Hepatocyte (in vitro differentiated cells): ENCODE measurements at regions not wholly inside any gene's neighbourhood (a gene's known extent, or its start where the extent isn't known, plus 50 kb on each side); places are given as distances from the start of the nearest gene placed in this dataset.

Experiments
- DNase-seq: peaks from one replicate; pipeline ENCODE4 v3.0.0-alpha.2; 2016; ENCODE audit warnings: low spot score
- H2AFZ ChIP-seq: fragments of 200-600 bp; sonication (generic); 2 replicates; pipeline ENCODE4 v1.6.0; 2016; ENCODE audit warnings: antibody characterized with exemption, mild to moderate bottlenecking
- H3K27ac ChIP-seq: fragments of 200-600 bp; sonication (generic); 2 replicates; pipeline ENCODE4 v1.5.1; 2016; ENCODE audit warnings: mild to moderate bottlenecking
- H3K27me3 ChIP-seq: fragments of 200-600 bp; sonication (generic); 2 replicates; pipeline ENCODE4 v1.6.1; 2016
- H3K36me3 ChIP-seq: fragments of 200-600 bp; sonication (generic); replicated peaks from 2 replicates; pipeline ENCODE4 v1.5.1; 2016; ENCODE audit warnings: low read depth; ENCODE audit not compliant: insufficient read depth
- H3K4me1 ChIP-seq: fragments of 200-600 bp; sonication (generic); 2 replicates; pipeline ENCODE4 v1.5.1; 2016; ENCODE audit warnings: mild to moderate bottlenecking, moderate library complexity; ENCODE audit not compliant: insufficient read depth
- H3K4me2 ChIP-seq: fragments of 200-600 bp; sonication (generic); 2 replicates; pipeline ENCODE4 v1.6.0; 2016
- H3K4me3 ChIP-seq: fragments of 200-600 bp; sonication (generic); 2 replicates; pipeline ENCODE4 v1.5.1; 2016; ENCODE audit warnings: mild to moderate bottlenecking
- H3K79me2 ChIP-seq: fragments of 200-600 bp; sonication (generic); 2 replicates; pipeline ENCODE4 v1.6.0; 2017; ENCODE audit warnings: mild to moderate bottlenecking
- H3K9me2 ChIP-seq: fragments of 200-600 bp; sonication (generic); replicated peaks from 2 replicates; pipeline ENCODE4 v1.6.0; 2017; ENCODE audit warnings: mild to moderate bottlenecking; ENCODE audit not compliant: insufficient read depth
- H3K9me3 ChIP-seq: fragments of 200-600 bp; sonication (generic); 2 replicates; pipeline ENCODE4 v1.5.1; 2016; ENCODE audit warnings: low read depth, mild to moderate bottlenecking
- H4K20me1 ChIP-seq: fragments of 200-600 bp; sonication (generic); 2 replicates; pipeline ENCODE4 v1.6.0; 2016; ENCODE audit warnings: mild to moderate bottlenecking; ENCODE audit not compliant: insufficient read depth, poor library complexity, severe bottlenecking
- EZH2 ChIP-seq: fragments of 200-600 bp; sonication (generic); IDR thresholded peaks from 2 replicates; pipeline ENCODE4 v1.6.1; 2016; ENCODE audit warnings: antibody characterized with exemption, mild to moderate bottlenecking, borderline replicate concordance
- EZH2phosphoT487 ChIP-seq: fragments of 200-600 bp; sonication (generic); IDR thresholded peaks from one replicate; pipeline ENCODE4 v1.6.1; 2018; ENCODE audit warnings: antibody characterized with exemption, mild to moderate bottlenecking, low read depth, moderate library complexity; ENCODE audit not compliant: unreplicated experiment, severe bottlenecking
- WGBS: methylation state at CpG from one replicate; pipeline ENCODE4 v1.1.6; 2016; ENCODE audit warnings: low lambda C conversion rate; ENCODE audit errors: missing lambda C conversion rate; 5-methylcytosine and 5-hydroxymethylcytosine counted together
- TF ChIP-seq, protein P1 (sequence below): fragments of 200-600 bp; sonication (generic); IDR thresholded peaks from 2 replicates; pipeline ENCODE4 v1.5.1; 2016; ENCODE audit warnings: antibody characterized with exemption, mild to moderate bottlenecking; ENCODE audit not compliant: poor library complexity

DNA sequence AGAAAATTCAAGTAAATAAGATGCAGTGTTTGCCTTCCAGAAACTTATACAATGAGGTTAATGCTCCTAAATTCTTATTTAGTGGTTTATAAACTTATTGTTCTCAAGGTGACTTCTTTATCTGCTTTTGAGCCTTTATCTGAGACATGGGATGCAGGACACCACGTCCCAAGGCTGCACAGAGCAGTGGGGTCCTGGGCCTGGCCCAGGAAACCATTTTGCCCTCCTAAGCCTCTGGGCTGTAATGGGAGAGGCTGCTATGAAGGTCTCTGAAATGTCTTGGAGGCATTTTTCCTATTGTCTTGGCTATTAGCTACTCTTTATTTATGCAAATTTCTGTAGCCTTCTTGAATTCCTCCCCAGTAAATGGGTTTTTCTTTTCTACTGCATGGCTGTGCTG, 652.6 kb upstream of the SETBP1 start:
- H3K36me3 ChIP-seq, result no peaks in the 10 kb centered on the region
- H2AFZ ChIP-seq, result no peak overlapping the region
- TF ChIP-seq, protein P1, sequence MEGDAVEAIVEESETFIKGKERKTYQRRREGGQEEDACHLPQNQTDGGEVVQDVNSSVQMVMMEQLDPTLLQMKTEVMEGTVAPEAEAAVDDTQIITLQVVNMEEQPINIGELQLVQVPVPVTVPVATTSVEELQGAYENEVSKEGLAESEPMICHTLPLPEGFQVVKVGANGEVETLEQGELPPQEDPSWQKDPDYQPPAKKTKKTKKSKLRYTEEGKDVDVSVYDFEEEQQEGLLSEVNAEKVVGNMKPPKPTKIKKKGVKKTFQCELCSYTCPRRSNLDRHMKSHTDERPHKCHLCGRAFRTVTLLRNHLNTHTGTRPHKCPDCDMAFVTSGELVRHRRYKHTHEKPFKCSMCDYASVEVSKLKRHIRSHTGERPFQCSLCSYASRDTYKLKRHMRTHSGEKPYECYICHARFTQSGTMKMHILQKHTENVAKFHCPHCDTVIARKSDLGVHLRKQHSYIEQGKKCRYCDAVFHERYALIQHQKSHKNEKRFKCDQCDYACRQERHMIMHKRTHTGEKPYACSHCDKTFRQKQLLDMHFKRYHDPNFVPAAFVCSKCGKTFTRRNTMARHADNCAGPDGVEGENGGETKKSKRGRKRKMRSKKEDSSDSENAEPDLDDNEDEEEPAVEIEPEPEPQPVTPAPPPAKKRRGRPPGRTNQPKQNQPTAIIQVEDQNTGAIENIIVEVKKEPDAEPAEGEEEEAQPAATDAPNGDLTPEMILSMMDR, result no peak
- no peak for TF ChIP-seq EZH2phosphoT487
- TF ChIP-seq EZH2, result no peak
- DNase-seq, result no peak
- H3K27ac ChIP-seq, result no peak overlapping the region
- no peaks in the 10 kb centered on the region for H3K27me3 ChIP-seq
- no peaks in the 10 kb centered on the region for H3K9me2 ChIP-seq
- no peak overlapping the region for H3K4me3 ChIP-seq
- no peaks in the 10 kb centered on the region for H3K79me2 ChIP-seq
- no peaks in the 10 kb centered on the region for H3K4me1 ChIP-seq
- 58% methylated on average over 1 of the region's 1 CpG for WGBS
- no peaks in the 10 kb centered on the region for H4K20me1 ChIP-seq
- no peak overlapping the region for H3K4me2 ChIP-seq
- no peaks in the 10 kb centered on the region for H3K9me3 ChIP-seq

GRCh38 chr18:44031063-44031462, 649.6 kb upstream of the SETBP1 start:
- TF ChIP-seq EZH2, result no peak
- TF ChIP-seq, protein P1, result no peak
- no peak for TF ChIP-seq EZH2phosphoT487
- H3K4me3 ChIP-seq, result no peak overlapping the region
- H3K79me2 ChIP-seq, result no peaks in the 10 kb centered on the region
- no peaks in the 10 kb centered on the region for H3K9me3 ChIP-seq
- H3K27me3 ChIP-seq, result no peaks in the 10 kb centered on the region
- no peaks in the 10 kb centered on the region for H4K20me1 ChIP-seq
- H3K36me3 ChIP-seq, result no peaks in the 10 kb centered on the region
- no peaks in the 10 kb centered on the region for H3K9me2 ChIP-seq
- WGBS, result 95% methylated on average over 2 of the region's 2 CpGs
- DNase-seq, result no peak
- H3K4me2 ChIP-seq, result no peak overlapping the region
- H3K4me1 ChIP-seq, result no peaks in the 10 kb centered on the region
- H2AFZ ChIP-seq, result no peak overlapping the region
- H3K27ac ChIP-seq, result no peak overlapping the region

- Histone ChIP-seq H3K79me2 (no peaks in the 10 kb centered on the region), H3K27me3 (no peaks in the 10 kb centered on the region), H3K36me3 (no peaks in the 10 kb centered on the region), H3K4me1 (no peaks in the 10 kb centered on the region), H3K9me3 (no peaks in the 10 kb centered on the region), H2AFZ (no peak overlapping the region), H4K20me1 (no peaks in the 10 kb centered on the region), H3K4me3 (no peak overlapping the region), H3K27ac (peak overlapping the region; percentile 27), H3K4me2 (no peak overlapping the region), H3K9me2 (no peaks in the 10 kb centered on the region)
- peak; percentile 18 for DNase-seq
- TF ChIP-seq, protein P1, result no peak
- no peak for TF ChIP-seq EZH2
- TF ChIP-seq EZH2phosphoT487, result no peak
- 67% methylated on average over 6 of the region's 6 CpGs for WGBS
Observed at GRCh38 chr18:44033144-44033701, 647.5 kb upstream of the SETBP1 start.

DNA sequence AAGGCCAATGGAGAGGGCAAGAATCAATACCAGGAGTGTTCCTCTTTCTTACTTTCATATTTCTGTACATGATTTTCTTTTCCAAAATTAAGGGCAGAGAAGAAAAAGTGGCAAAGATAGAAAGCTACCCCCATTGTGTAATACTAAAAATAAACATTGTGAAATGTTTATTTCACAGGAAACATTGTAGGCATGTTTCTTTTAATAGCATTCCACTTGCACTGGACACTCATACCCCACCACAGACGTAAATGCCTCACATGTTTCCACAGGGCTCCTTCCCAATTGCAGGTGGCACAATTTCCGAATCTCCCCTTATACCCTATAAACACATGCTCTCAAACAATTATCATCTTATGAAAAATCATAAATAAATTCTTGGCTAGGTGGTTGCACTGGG, 645.1 kb upstream of the SETBP1 start:
- H3K79me2 ChIP-seq, result no peaks in the 10 kb centered on the region
- H2AFZ ChIP-seq, result no peak overlapping the region
- H3K4me1 ChIP-seq, result no peaks in the 10 kb centered on the region
- no peaks in the 10 kb centered on the region for H3K36me3 ChIP-seq
- no peaks in the 10 kb centered on the region for H4K20me1 ChIP-seq
- no peak overlapping the region for H3K4me2 ChIP-seq
- no peak for TF ChIP-seq EZH2phosphoT487
- TF ChIP-seq, protein P1, result no peak
- no peak for TF ChIP-seq EZH2
- no peak for DNase-seq
- no peak overlapping the region for H3K4me3 ChIP-seq
- H3K9me3 ChIP-seq, result no peaks in the 10 kb centered on the region
- WGBS, result 52% methylated on average over 2 of the region's 2 CpGs
- H3K27ac ChIP-seq, result no peak overlapping the region
- H3K9me2 ChIP-seq, result no peaks in the 10 kb centered on the region
- no peaks in the 10 kb centered on the region for H3K27me3 ChIP-seq
